H9 (cell line): ENCODE measurements at regions not wholly inside any gene's neighbourhood (a gene's known extent, or its start where the extent isn't known, plus 50 kb on each side); places are given as distances from the start of the nearest gene placed in this dataset.

Experiments
- DNase-seq: peaks from one replicate; pipeline ENCODE4 v3.0.0-alpha.2; 2017
- H2AFZ ChIP-seq: one replicate; pipeline ENCODE4 v1.6.1; 2013; ENCODE audit warnings: mild to moderate bottlenecking, low read length, control low read depth, moderate library complexity
- H2AK5ac ChIP-seq: 2 replicates; pipeline ENCODE4 v1.6.1; 2013; ENCODE audit warnings: low read length, control low read depth, mixed read lengths; ENCODE audit not compliant: insufficient read length
- H2BK120ac ChIP-seq: one replicate; pipeline ENCODE4 v1.6.1; 2013; ENCODE audit warnings: low read depth, mild to moderate bottlenecking, low read length, control low read depth, inconsistent platforms; ENCODE audit not compliant: poor library complexity, severe bottlenecking
- H2BK12ac ChIP-seq: 2 replicates; pipeline ENCODE4 v1.6.1; 2013; ENCODE audit warnings: low read length, control low read depth, mixed read lengths, low read depth; ENCODE audit not compliant: insufficient read length
- H2BK15ac ChIP-seq: 2 replicates; pipeline ENCODE4 v1.6.1; 2013; ENCODE audit warnings: low read depth, low read length, control low read depth
- H2BK20ac ChIP-seq: one replicate; pipeline ENCODE4 v1.6.1; 2013; ENCODE audit warnings: low read depth, mild to moderate bottlenecking, low read length, control low read depth, inconsistent platforms; ENCODE audit not compliant: poor library complexity, severe bottlenecking
- H2BK5ac ChIP-seq: 2 replicates; pipeline ENCODE4 v1.6.1; 2013; ENCODE audit warnings: low read length, control low read depth, mixed read lengths; ENCODE audit not compliant: insufficient read length
- H3K14ac ChIP-seq: 2 replicates; pipeline ENCODE4 v1.6.1; 2013; ENCODE audit warnings: low read length, control low read depth; ENCODE audit not compliant: insufficient read depth
- H3K18ac ChIP-seq: 2 replicates; pipeline ENCODE4 v1.6.1; 2013; ENCODE audit warnings: low read depth, mild to moderate bottlenecking, mixed read lengths, low read length, control low read depth; ENCODE audit not compliant: insufficient read length
- H3K23ac ChIP-seq: 2 replicates; pipeline ENCODE4 v1.6.1; 2013; ENCODE audit warnings: low read length, control low read depth, mixed read lengths, low read depth; ENCODE audit not compliant: insufficient read length
- H3K23me2 ChIP-seq: 2 replicates; pipeline ENCODE4 v1.6.1; 2013; ENCODE audit warnings: low read depth, mild to moderate bottlenecking, mixed read lengths, low read length, control low read depth; ENCODE audit not compliant: insufficient read length, poor library complexity, severe bottlenecking
- H3K27ac ChIP-seq: 2 replicates; pipeline ENCODE4 v1.5.1; 2013; ENCODE audit warnings: low read length, control low read depth, mixed read lengths, low read depth; ENCODE audit not compliant: insufficient read length
- H3K27me3 ChIP-seq: 2 replicates; pipeline ENCODE4 v1.6.1; 2013; ENCODE audit warnings: low read length, control low read depth, inconsistent platforms; ENCODE audit not compliant: insufficient read depth
- H3K4ac ChIP-seq: 2 replicates; pipeline ENCODE4 v1.6.1; 2013; ENCODE audit warnings: low read depth, mild to moderate bottlenecking, control low read depth, inconsistent platforms, low read length, moderate library complexity
- H3K4me1 ChIP-seq: 2 replicates; pipeline ENCODE4 v1.6.1; 2013; ENCODE audit warnings: low read length, control low read depth, inconsistent platforms; ENCODE audit not compliant: insufficient read depth
- H3K4me2 ChIP-seq: 2 replicates; pipeline ENCODE4 v1.6.1; 2013; ENCODE audit warnings: low read length, control low read depth, mixed read lengths; ENCODE audit not compliant: insufficient read length, insufficient read depth
- H3K56ac ChIP-seq: 2 replicates; pipeline ENCODE4 v1.6.1; 2013; ENCODE audit warnings: low read depth, mild to moderate bottlenecking, mixed read lengths, low read length, control low read depth; ENCODE audit not compliant: insufficient read length
- H3K79me1 ChIP-seq: 2 replicates; pipeline ENCODE4 v1.6.1; 2013; ENCODE audit warnings: low read depth, mild to moderate bottlenecking, moderate library complexity, low read length, control low read depth, inconsistent platforms; ENCODE audit not compliant: insufficient read depth, poor library complexity, severe bottlenecking
- H3K79me2 ChIP-seq: 2 replicates; pipeline ENCODE4 v1.6.1; 2013; ENCODE audit warnings: low read length, control low read depth, inconsistent platforms; ENCODE audit not compliant: insufficient read depth
- H3K9ac ChIP-seq: 2 replicates; pipeline ENCODE4 v1.6.1; 2013; ENCODE audit warnings: low read length, control low read depth, mixed read lengths; ENCODE audit not compliant: insufficient read length; ENCODE audit errors: extremely low read depth
- H3K9me3 ChIP-seq: one replicate; pipeline ENCODE4 v1.6.1; 2013; ENCODE audit warnings: low read depth, low read length, inconsistent platforms; ENCODE audit not compliant: control insufficient read depth
- H3T11ph ChIP-seq: one replicate; pipeline ENCODE4 v1.6.1; 2013; ENCODE audit warnings: mild to moderate bottlenecking, low read length, control low read depth, inconsistent platforms
- H4K20me1 ChIP-seq: one replicate; pipeline ENCODE4 v1.6.1; 2013; ENCODE audit not compliant: control insufficient read depth, insufficient read length, insufficient read depth
- H4K5ac ChIP-seq: 2 replicates; pipeline ENCODE4 v1.6.1; 2013; ENCODE audit warnings: low read depth, mild to moderate bottlenecking, mixed read lengths, low read length, control low read depth; ENCODE audit not compliant: insufficient read length
- H4K8ac ChIP-seq: replicated peaks from 2 replicates; pipeline ENCODE4 v1.6.1; 2013; ENCODE audit warnings: low read length, control low read depth, mixed read lengths, low read depth; ENCODE audit not compliant: insufficient read length
- H4K91ac ChIP-seq: 2 replicates; pipeline ENCODE4 v1.6.1; 2013; ENCODE audit warnings: low read depth, mild to moderate bottlenecking, moderate library complexity, mixed read lengths, low read length, control low read depth; ENCODE audit not compliant: insufficient read length
- H3K27ac Mint-ChIP-seq, 3 experiments: 2 replicates in 2 of 3; 3 replicates in 1 of 3; pipeline ENCODE4 v1.8.0; 2020 to 2021; ENCODE audit warnings: mixed read lengths in 3 of 3, mild to moderate bottlenecking in 1 of 3, moderate library complexity in 1 of 3
- H3K27me3 Mint-ChIP-seq: 2 replicates; pipeline ENCODE4 v1.8.0; 2021; ENCODE audit warnings: low read depth, mild to moderate bottlenecking, moderate library complexity, mixed read lengths
- H3K36me3 Mint-ChIP-seq, 3 experiments: 2 replicates in 2 of 3; 3 replicates in 1 of 3; pipeline ENCODE4 v1.8.0; 2020 to 2021; ENCODE audit warnings: low read depth in 3 of 3, mixed read lengths in 3 of 3; ENCODE audit not compliant: insufficient read depth in 1 of 3
- H3K4me1 Mint-ChIP-seq, 2 experiments: 2 replicates each; pipeline ENCODE4 v1.8.0; 2020; ENCODE audit warnings: mixed read lengths in 2 of 2
- H3K4me3 Mint-ChIP-seq, 2 experiments: 2 replicates in 1 of 2; 3 replicates in 1 of 2; pipeline ENCODE4 v1.8.0; 2020 to 2021; ENCODE audit warnings: mild to moderate bottlenecking in 2 of 2, mixed read lengths in 2 of 2, moderate library complexity in 1 of 2
- H3K9me3 Mint-ChIP-seq, 2 experiments: 2 replicates in 1 of 2; 3 replicates in 1 of 2; pipeline ENCODE4 v1.8.0; 2020; ENCODE audit warnings: mild to moderate bottlenecking in 2 of 2, mixed read lengths in 2 of 2, moderate library complexity in 1 of 2
- WGBS: extraction: QIAGEN DNeasy Blood & Tissue Kit; methylation state at CpG from one replicate; pipeline ENCODE4 v1.1.7; 2013; ENCODE audit warnings: missing lambda C conversion rate, low lambda C conversion rate, mixed read lengths; ENCODE audit not compliant: insufficient read length; ENCODE audit errors: extremely low coverage; 5-methylcytosine and 5-hydroxymethylcytosine counted together
- TF ChIP-seq, protein P1 (sequence below): fragments of 200-600 bp; sonication (generic); conservative IDR thresholded peaks from 3 replicates; pipeline ENCODE4 v1.8.0; 2021; ENCODE audit warnings: antibody characterized with exemption, mild to moderate bottlenecking

DNA sequence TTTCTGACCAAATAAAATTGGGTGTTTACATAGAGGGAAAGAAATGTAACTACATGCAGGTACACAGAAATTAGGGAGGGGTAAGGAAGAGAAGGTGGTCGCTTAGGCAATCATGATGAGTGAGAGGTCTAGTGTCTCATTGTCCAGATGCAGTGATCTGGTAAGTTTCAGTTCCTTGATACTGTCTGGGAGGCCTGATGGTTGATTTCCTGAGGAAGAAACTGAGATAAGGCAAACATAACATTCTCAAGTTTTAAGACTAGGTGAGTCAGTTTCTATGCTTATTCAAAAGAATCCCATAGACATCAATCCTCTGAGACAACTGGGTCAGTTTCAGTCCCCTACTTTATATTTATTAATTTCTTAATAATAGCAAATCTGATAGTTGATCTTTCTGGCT lies 843.3 kb upstream of the CDH10 start:
- Histone ChIP-seq H4K8ac (no peak overlapping the region), H3K79me2 (no peaks in the 10 kb centered on the region), H3K56ac (no peak overlapping the region), H3K18ac (no peak overlapping the region), H3K14ac (no peak overlapping the region), H3K79me1 (no peaks in the 10 kb centered on the region), H4K91ac (no peak overlapping the region), H2BK12ac (no peak overlapping the region), H3K27ac (no peak overlapping the region), H3K4me2 (no peak overlapping the region), H3K23ac (no peak overlapping the region), H2AK5ac (no peak overlapping the region), H2BK120ac (no peak overlapping the region), H3K4ac (no peak overlapping the region), H4K20me1 (no peaks in the 10 kb centered on the region), H3T11ph (no peak overlapping the region), H2BK5ac (no peak overlapping the region), H2AFZ (no peak overlapping the region), H3K9ac (no peak overlapping the region), H3K9me3 (no peaks in the 10 kb centered on the region), H2BK20ac (no peak overlapping the region), H4K5ac (no peak overlapping the region), H3K23me2 (no peaks in the 10 kb centered on the region), H2BK15ac (no peak overlapping the region), H3K27me3 (no peaks in the 10 kb centered on the region), H3K4me1 (no peaks in the 10 kb centered on the region)
- DNase-seq = no peak
- Mint-ChIP-seq H3K27me3 (no peaks in the 10 kb centered on the region), H3K4me3 (no peak overlapping the region), H3K36me3 (peaks cover 0 to 9% (median 3%) of the 10 kb centered on the region in 3 experiments; a peak in 3 of 7 replicates), H3K9me3 (peaks cover 11% of the 10 kb centered on the region in 2 experiments; a peak in 3 of 5 replicates), H3K27ac (no peak overlapping the region), H3K4me1 (no peaks in the 10 kb centered on the region)
- TF ChIP-seq, protein P1, sequence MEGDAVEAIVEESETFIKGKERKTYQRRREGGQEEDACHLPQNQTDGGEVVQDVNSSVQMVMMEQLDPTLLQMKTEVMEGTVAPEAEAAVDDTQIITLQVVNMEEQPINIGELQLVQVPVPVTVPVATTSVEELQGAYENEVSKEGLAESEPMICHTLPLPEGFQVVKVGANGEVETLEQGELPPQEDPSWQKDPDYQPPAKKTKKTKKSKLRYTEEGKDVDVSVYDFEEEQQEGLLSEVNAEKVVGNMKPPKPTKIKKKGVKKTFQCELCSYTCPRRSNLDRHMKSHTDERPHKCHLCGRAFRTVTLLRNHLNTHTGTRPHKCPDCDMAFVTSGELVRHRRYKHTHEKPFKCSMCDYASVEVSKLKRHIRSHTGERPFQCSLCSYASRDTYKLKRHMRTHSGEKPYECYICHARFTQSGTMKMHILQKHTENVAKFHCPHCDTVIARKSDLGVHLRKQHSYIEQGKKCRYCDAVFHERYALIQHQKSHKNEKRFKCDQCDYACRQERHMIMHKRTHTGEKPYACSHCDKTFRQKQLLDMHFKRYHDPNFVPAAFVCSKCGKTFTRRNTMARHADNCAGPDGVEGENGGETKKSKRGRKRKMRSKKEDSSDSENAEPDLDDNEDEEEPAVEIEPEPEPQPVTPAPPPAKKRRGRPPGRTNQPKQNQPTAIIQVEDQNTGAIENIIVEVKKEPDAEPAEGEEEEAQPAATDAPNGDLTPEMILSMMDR = no peak
- no CpG with 5 or more reads among the region's 1 CpG for WGBS
